ENCODE measurements at regions not wholly inside any gene's neighbourhood (a gene's known extent, or its start where the extent isn't known, plus 50 kb on each side); places are given as distances from the start of the nearest gene placed in this dataset.

DNA sequence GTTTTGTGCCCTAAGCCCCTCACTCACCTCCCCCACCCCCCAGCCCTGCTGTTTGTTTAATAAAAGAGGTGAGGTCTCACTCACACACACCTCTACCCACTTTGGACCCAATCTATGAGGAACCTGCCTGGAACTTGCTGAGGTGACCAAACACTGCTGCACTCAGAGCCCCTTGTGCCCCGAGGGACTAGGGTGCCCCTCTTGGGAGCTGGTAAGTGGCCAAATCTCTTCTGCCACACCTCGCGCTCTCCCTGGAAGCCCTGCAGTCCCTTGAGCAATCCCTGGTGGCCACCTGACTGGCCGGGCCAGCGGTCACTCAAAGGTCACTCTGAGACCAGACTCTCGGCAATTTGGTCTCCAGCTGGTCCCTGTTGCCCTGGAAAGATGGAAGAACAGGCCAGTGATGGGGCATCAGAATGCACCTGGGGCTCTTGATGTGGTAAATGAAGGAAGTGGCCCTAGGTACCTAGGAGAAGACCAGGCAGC, 157.2 kb downstream of the MED10 start:
- no peaks in the 10 kb centered on the region for H3F3A ChIP-seq (ENCODE audit: low read depth)
- H3K9me3 ChIP-seq (ENCODE audit: low read depth): no peaks in the 10 kb centered on the region
- no peak overlapping the region for H3K4me3 ChIP-seq
- H3K36me3 ChIP-seq: no peaks in the 10 kb centered on the region
- H3K4me1 Mint-ChIP-seq: no peaks in the 10 kb centered on the region
- no peaks in the 10 kb centered on the region for H3K27me3 ChIP-seq
- H3K4me1 ChIP-seq: peaks cover 7% of the 10 kb centered on the region
- TF ChIP-seq CTCF (IDR thresholded peaks at IDR 0.05): no peak
- TF ChIP-seq EZH2phosphoT487 (IDR thresholded peaks at IDR 0.05): no peak
- peaks cover 5% of the 10 kb centered on the region for H3K27me3 Mint-ChIP-seq (ENCODE audit: insufficient read depth, low read depth)
- H3K79me2 ChIP-seq (ENCODE audit: low read depth): no peaks in the 10 kb centered on the region
- H4K20me1 ChIP-seq (ENCODE audit: low read depth): no peaks in the 10 kb centered on the region
- no peak for DNase-seq (ENCODE audit: low spot score)
- no peak overlapping the region for H3K4me3 Mint-ChIP-seq
- H3K9me3 Mint-ChIP-seq: peaks cover 7% of the 10 kb centered on the region
- H3K36me3 Mint-ChIP-seq: no peaks in the 10 kb centered on the region
- H3K4me2 ChIP-seq: no peak overlapping the region
- H3K9ac ChIP-seq: no peak overlapping the region
- no peak overlapping the region for H2AFZ ChIP-seq (replicated peaks)
- no peak overlapping the region for H3K27ac ChIP-seq
- peak overlapping the region; percentile 37 for H3K27ac Mint-ChIP-seq

DNA sequence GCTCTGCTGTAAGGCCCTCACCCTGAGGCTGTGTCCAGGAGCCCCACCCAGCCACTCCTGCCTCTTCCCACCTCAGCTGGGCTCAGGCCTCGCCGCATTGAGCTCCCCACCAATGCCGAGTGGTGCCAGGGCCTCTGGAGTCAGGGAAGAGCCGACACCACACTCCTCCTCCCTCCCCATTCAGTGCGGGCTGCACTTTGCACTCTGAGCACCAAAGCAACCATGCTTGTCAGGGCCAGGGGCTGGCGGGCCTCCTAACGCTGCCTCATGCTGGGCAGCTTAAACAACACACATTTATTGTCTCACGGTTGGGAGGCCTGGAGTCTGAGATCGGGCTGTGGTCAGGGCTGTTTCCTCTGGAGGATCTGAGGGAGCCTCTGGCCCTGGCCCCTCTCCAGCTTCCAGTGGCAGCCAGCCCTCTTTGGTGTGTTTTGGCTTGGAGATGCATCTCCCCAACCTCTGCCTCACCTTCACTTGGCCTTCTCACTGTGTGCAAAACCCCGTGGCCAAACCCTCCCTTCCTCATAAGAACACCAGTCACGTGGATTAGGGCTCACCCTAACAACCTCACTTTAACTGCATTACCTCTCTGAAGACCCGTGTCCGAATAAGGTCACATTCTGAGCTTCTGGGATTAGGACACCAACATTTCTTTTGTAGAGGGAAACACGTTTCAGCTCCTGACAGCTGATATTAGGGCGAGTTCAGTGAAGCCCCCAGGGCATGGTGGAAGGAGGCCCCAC, 157.8 kb downstream of the MED10 start:
- Mint-ChIP-seq H3K36me3 (no peaks in the 10 kb centered on the region), H3K27me3 (ENCODE audit: insufficient read depth, low read depth) (peaks cover 5% of the 10 kb centered on the region), H3K4me1 (no peaks in the 10 kb centered on the region), H3K9me3 (peaks cover 7% of the 10 kb centered on the region), H3K27ac (peak overlapping the region; percentile 81), H3K4me3 (no peak overlapping the region)
- Histone ChIP-seq H3K9me3 (ENCODE audit: low read depth) (no peaks in the 10 kb centered on the region), H2AFZ (replicated peaks) (peak overlapping the region; percentile 20), H3K9ac (no peak overlapping the region), H3K79me2 (ENCODE audit: low read depth) (no peaks in the 10 kb centered on the region), H3K4me2 (peak overlapping the region; percentile 22), H3K27ac (no peak overlapping the region), H3F3A (ENCODE audit: low read depth) (no peaks in the 10 kb centered on the region), H3K36me3 (no peaks in the 10 kb centered on the region), H3K4me1 (peaks cover 7% of the 10 kb centered on the region), H3K4me3 (no peak overlapping the region), H4K20me1 (ENCODE audit: low read depth) (no peaks in the 10 kb centered on the region), H3K27me3 (no peaks in the 10 kb centered on the region)
- peak; percentile 26 for DNase-seq (ENCODE audit: low spot score)
- TF ChIP-seq CTCF (IDR thresholded peaks at IDR 0.05) (no peak), EZH2phosphoT487 (IDR thresholded peaks at IDR 0.05) (no peak), EZH2 (IDR thresholded peaks at IDR 0.05) (no peak)

- no peak for DNase-seq (ENCODE audit: low spot score)
- Mint-ChIP-seq H3K27me3 (ENCODE audit: insufficient read depth, low read depth) (peaks cover 5% of the 10 kb centered on the region), H3K4me1 (no peaks in the 10 kb centered on the region), H3K36me3 (no peaks in the 10 kb centered on the region), H3K9me3 (peaks cover 7% of the 10 kb centered on the region), H3K27ac (no peak overlapping the region), H3K4me3 (no peak overlapping the region)
- Histone ChIP-seq H3K4me3 (no peak overlapping the region), H3F3A (ENCODE audit: low read depth) (no peaks in the 10 kb centered on the region), H2AFZ (replicated peaks) (no peak overlapping the region), H3K4me2 (no peak overlapping the region), H3K27me3 (no peaks in the 10 kb centered on the region), H3K4me1 (peaks cover 7% of the 10 kb centered on the region), H3K27ac (no peak overlapping the region), H3K36me3 (no peaks in the 10 kb centered on the region), H3K79me2 (ENCODE audit: low read depth) (no peaks in the 10 kb centered on the region), H3K9ac (no peak overlapping the region), H3K9me3 (ENCODE audit: low read depth) (no peaks in the 10 kb centered on the region), H4K20me1 (ENCODE audit: low read depth) (no peaks in the 10 kb centered on the region)
- TF ChIP-seq EZH2phosphoT487 (IDR thresholded peaks at IDR 0.05) (no peak), CTCF (IDR thresholded peaks at IDR 0.05) (no peak), EZH2 (IDR thresholded peaks at IDR 0.05) (no peak)
Measured at GRCh38 chr5:6218517-6218916, 159.8 kb downstream of the MED10 start.

Data from neural progenitor cell (in vitro differentiated cells).